ENCODE measurements at regions not wholly inside any gene's neighbourhood (a gene's known extent, or its start where the extent isn't known, plus 50 kb on each side); places are given as distances from the start of the nearest gene placed in this dataset.

GRCh38 chr20:40961686-40962640, 66.7 kb upstream of the TOP1 start:
- TF ChIP-seq SNAI2 (CRISPR knock-in tag; IDR thresholded peaks at IDR 0.05): no peak
- TF ChIP-seq ZNF70 (CRISPR knock-in tag; IDR thresholded peaks at IDR 0.05): no peak
- no peak for TF ChIP-seq RARB (CRISPR knock-in tag; IDR thresholded peaks at IDR 0.05)
- no peak for TF ChIP-seq CSRNP3 (CRISPR knock-in tag; IDR thresholded peaks at IDR 0.05)
- TF ChIP-seq POU6F1 (CRISPR knock-in tag; IDR thresholded peaks at IDR 0.05; ENCODE audit: borderline replicate concordance, low read depth): no peak
- no peak for TF ChIP-seq ZC3H10 (CRISPR knock-in tag; IDR thresholded peaks at IDR 0.05)
- no peak for TF ChIP-seq ISL1 (CRISPR knock-in tag; IDR thresholded peaks at IDR 0.05)
- TF ChIP-seq CREB5 (CRISPR knock-in tag; IDR thresholded peaks at IDR 0.05; ENCODE audit: low read depth): no peak
- ATAC-seq: no peak

- TF ChIP-seq ZNF565 (CRISPR knock-in tag; conservative IDR thresholded peaks at IDR 0.05; ENCODE audit: low read depth) (no peak), PPARA (CRISPR knock-in tag; IDR thresholded peaks at IDR 0.05; ENCODE audit: borderline replicate concordance) (no peak), OSR1 (CRISPR knock-in tag; IDR thresholded peaks at IDR 0.05) (no peak), ESRRG (CRISPR knock-in tag; IDR thresholded peaks at IDR 0.05) (no peak), ZNF8 (CRISPR knock-in tag; IDR thresholded peaks at IDR 0.05) (no peak), SNAI2 (CRISPR knock-in tag; IDR thresholded peaks at IDR 0.05) (no peak), CSDC2 (CRISPR knock-in tag; IDR thresholded peaks at IDR 0.05) (no peak), BACH2 (CRISPR knock-in tag; IDR thresholded peaks at IDR 0.05; ENCODE audit: borderline replicate concordance) (no peak), CREB5 (CRISPR knock-in tag; IDR thresholded peaks at IDR 0.05; ENCODE audit: low read depth) (no peak), ZFP30 (CRISPR knock-in tag; IDR thresholded peaks at IDR 0.05) (no peak), TCF4 (CRISPR knock-in tag; IDR thresholded peaks at IDR 0.05; ENCODE audit: borderline replicate concordance) (no peak), PATZ1 (CRISPR knock-in tag; IDR thresholded peaks at IDR 0.05; ENCODE audit: borderline replicate concordance) (no peak)
- ATAC-seq: peak; percentile 97
Measured at GRCh38 chr20:40962733-40963504, 65.7 kb upstream of the TOP1 start.

- ATAC-seq: no peak
- TF ChIP-seq TCF4 (CRISPR knock-in tag; IDR thresholded peaks at IDR 0.05; ENCODE audit: borderline replicate concordance) (no peak), ZNF565 (CRISPR knock-in tag; conservative IDR thresholded peaks at IDR 0.05; ENCODE audit: low read depth) (no peak)
Measured at GRCh38 chr20:40963505-40963845, 65.1 kb upstream of the TOP1 start.

- ATAC-seq: no peak
- no peak for TF ChIP-seq ESRRG (CRISPR knock-in tag; IDR thresholded peaks at IDR 0.05)
- TF ChIP-seq POU6F1 (CRISPR knock-in tag; IDR thresholded peaks at IDR 0.05; ENCODE audit: borderline replicate concordance, low read depth): no peak
- TF ChIP-seq PATZ1 (CRISPR knock-in tag; IDR thresholded peaks at IDR 0.05; ENCODE audit: borderline replicate concordance): no peak
- no peak for TF ChIP-seq TCF4 (CRISPR knock-in tag; IDR thresholded peaks at IDR 0.05; ENCODE audit: borderline replicate concordance)
- TF ChIP-seq ZFP3 (CRISPR knock-in tag; IDR thresholded peaks at IDR 0.05): no peak
Measured at GRCh38 chr20:40965671-40966070, 63.0 kb upstream of the TOP1 start.
